ENCODE measurements at regions not wholly inside any gene's neighbourhood (a gene's known extent, or its start where the extent isn't known, plus 50 kb on each side); places are given as distances from the start of the nearest gene placed in this dataset.

DNA sequence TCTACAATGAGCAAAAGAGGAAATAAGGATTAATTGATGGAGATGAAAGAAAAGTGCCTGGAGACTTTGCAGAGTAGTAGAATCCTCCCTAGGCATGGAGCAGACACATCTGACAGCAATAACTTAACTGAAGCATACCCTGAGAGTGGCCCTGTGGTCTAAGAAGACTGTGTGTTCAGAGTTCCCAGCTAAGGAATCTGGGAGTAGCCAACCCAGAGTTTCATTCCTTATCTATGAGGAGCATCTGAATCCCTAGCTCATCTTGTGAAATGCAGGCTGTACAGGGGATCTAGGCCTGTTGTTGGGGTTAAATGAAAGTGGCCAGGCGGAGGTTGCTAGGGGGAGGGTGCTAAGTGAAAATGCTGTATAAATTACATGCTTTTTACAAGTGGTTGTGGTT, 233.1 kb upstream of the FBXL7 start:
- Mint-ChIP-seq H3K9me3 (peaks cover 2% of the 10 kb centered on the region), H3K36me3 (ENCODE audit: low read depth) (no peaks in the 10 kb centered on the region), H3K27ac (no peak overlapping the region), H3K4me3 (no peak overlapping the region), H3K4me1 (peaks cover 10% of the 10 kb centered on the region), H3K27me3 (ENCODE audit: low read depth) (no peaks in the 10 kb centered on the region)
- TF ChIP-seq, protein P1, sequence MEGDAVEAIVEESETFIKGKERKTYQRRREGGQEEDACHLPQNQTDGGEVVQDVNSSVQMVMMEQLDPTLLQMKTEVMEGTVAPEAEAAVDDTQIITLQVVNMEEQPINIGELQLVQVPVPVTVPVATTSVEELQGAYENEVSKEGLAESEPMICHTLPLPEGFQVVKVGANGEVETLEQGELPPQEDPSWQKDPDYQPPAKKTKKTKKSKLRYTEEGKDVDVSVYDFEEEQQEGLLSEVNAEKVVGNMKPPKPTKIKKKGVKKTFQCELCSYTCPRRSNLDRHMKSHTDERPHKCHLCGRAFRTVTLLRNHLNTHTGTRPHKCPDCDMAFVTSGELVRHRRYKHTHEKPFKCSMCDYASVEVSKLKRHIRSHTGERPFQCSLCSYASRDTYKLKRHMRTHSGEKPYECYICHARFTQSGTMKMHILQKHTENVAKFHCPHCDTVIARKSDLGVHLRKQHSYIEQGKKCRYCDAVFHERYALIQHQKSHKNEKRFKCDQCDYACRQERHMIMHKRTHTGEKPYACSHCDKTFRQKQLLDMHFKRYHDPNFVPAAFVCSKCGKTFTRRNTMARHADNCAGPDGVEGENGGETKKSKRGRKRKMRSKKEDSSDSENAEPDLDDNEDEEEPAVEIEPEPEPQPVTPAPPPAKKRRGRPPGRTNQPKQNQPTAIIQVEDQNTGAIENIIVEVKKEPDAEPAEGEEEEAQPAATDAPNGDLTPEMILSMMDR (IDR thresholded peaks at IDR 0.05; ENCODE audit: unreplicated experiment in 3 of 3), result no peak

DNA sequence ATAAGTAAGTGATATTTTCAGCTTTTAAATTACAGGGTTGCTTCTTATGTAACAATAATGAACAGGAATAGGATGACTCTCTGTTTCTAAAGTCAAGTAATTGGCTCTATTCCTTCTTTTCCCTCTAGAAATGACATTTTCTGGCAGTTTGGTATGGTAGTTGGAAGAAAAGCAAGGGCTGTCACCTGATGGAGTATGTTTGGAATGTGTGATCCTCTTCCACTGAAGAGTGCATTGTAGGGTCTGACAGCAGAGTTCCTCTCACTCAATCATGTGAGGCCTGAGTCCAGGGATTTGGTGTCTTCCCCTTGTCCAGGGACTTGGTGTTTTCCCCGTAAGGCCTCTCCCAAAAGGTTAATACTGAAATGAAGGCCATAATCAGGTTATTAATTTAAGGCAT, 233.8 kb upstream of the FBXL7 start:
- TF ChIP-seq, protein P1 (IDR thresholded peaks at IDR 0.05; ENCODE audit: unreplicated experiment in 3 of 3), result no peak
- Mint-ChIP-seq H3K27ac (no peak overlapping the region), H3K4me3 (no peak overlapping the region), H3K27me3 (ENCODE audit: low read depth) (peaks cover 5% of the 10 kb centered on the region), H3K9me3 (peaks cover 2% of the 10 kb centered on the region), H3K36me3 (ENCODE audit: low read depth) (no peaks in the 10 kb centered on the region), H3K4me1 (peaks cover 16% of the 10 kb centered on the region)

- peaks cover 7% of the 10 kb centered on the region for H3K27me3 Mint-ChIP-seq (ENCODE audit: low read depth)
- TF ChIP-seq, protein P1 (IDR thresholded peaks at IDR 0.05; ENCODE audit: unreplicated experiment in 3 of 3), result no peak
- H3K36me3 Mint-ChIP-seq (ENCODE audit: low read depth), result no peaks in the 10 kb centered on the region
- H3K4me1 Mint-ChIP-seq, result peaks cover 36% of the 10 kb centered on the region
- H3K9me3 Mint-ChIP-seq, result no peaks in the 10 kb centered on the region
- H3K27ac Mint-ChIP-seq, result no peak overlapping the region
- H3K4me3 Mint-ChIP-seq, result no peak overlapping the region
Measured at GRCh38 chr5:15263942-15264341, 236.0 kb upstream of the FBXL7 start.

DNA sequence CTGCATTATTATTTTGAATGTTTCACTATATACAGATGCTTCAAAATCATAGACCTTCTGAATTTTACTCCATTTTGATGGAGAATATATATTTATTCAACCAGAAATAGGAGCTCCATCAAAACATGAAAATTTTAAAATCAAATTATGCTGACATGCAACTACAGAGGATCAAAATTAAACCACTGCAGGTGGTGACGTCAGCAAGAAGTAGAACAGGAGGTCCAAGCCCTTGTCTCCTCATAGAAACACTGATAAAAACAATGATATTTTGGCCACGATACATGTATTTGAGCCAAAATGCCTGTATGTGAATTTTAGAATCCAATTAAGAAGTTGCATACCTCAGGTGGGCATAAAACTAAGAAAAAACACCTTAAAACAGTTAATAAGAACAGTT, 236.6 kb upstream of the FBXL7 start:
- Mint-ChIP-seq H3K27me3 (ENCODE audit: low read depth) (peaks cover 7% of the 10 kb centered on the region), H3K27ac (no peak overlapping the region), H3K4me1 (peaks cover 36% of the 10 kb centered on the region), H3K36me3 (ENCODE audit: low read depth) (no peaks in the 10 kb centered on the region), H3K4me3 (no peak overlapping the region), H3K9me3 (no peaks in the 10 kb centered on the region)
- TF ChIP-seq, protein P1 (IDR thresholded peaks at IDR 0.05; ENCODE audit: unreplicated experiment in 3 of 3), result no peak

GRCh38 chr5:15261269-15261995, 238.5 kb upstream of the FBXL7 start:
- TF ChIP-seq, protein P1 (IDR thresholded peaks at IDR 0.05; ENCODE audit: unreplicated experiment in 3 of 3), result no peak
- peak overlapping the region in 2 of 3 experiments; percentile 13 to 54 for H3K4me3 Mint-ChIP-seq
- H3K36me3 Mint-ChIP-seq (ENCODE audit: low read depth), result no peaks in the 10 kb centered on the region
- H3K4me1 Mint-ChIP-seq, result peaks cover 42% of the 10 kb centered on the region
- peak overlapping the region; percentile 89 to 95 (median 93) for H3K27ac Mint-ChIP-seq
- H3K9me3 Mint-ChIP-seq, result no peaks in the 10 kb centered on the region
- peaks cover 7% of the 10 kb centered on the region for H3K27me3 Mint-ChIP-seq (ENCODE audit: low read depth)

Measured in nephron (organoid).